DND-41 (cell line): ENCODE measurements at regions not wholly inside any gene's neighbourhood (a gene's known extent, or its start where the extent isn't known, plus 50 kb on each side); places are given as distances from the start of the nearest gene placed in this dataset.

Experiments
- ATAC-seq: fragments of 200-7000 bp; cut with Tn5 transposase; 3 replicates; pipeline ENCODE4 v1.9.1; 2021; ENCODE audit warnings: low read depth; ENCODE audit not compliant: insufficient read depth
- DNase-seq: peaks from one replicate; pipeline ENCODE4 v3.0.0-alpha.2; 2020
- H2AFZ ChIP-seq: 2 replicates; pipeline ENCODE4 v1.6.0; 2012; ENCODE audit warnings: low read depth, low read length
- H3K27ac ChIP-seq: 2 replicates; pipeline ENCODE4 v1.5.1; 2012; ENCODE audit warnings: low read length, inconsistent platforms
- H3K27me3 ChIP-seq: fragments of 200-600 bp; sonication (generic); 2 replicates; pipeline ENCODE4 v1.6.0; 2012; ENCODE audit warnings: low read length, mild to moderate bottlenecking, inconsistent platforms; ENCODE audit not compliant: insufficient read depth, poor library complexity
- H3K36me3 ChIP-seq: 2 replicates; pipeline ENCODE4 v1.5.1; 2012; ENCODE audit warnings: low read length, inconsistent platforms; ENCODE audit not compliant: insufficient read depth
- H3K4me1 ChIP-seq: 2 replicates; pipeline ENCODE4 v1.5.1; 2012; ENCODE audit warnings: mild to moderate bottlenecking, low read length; ENCODE audit not compliant: insufficient read depth
- H3K4me2 ChIP-seq: 2 replicates; pipeline ENCODE4 v1.6.0; 2012; ENCODE audit warnings: mild to moderate bottlenecking, moderate library complexity, low read length, inconsistent platforms; ENCODE audit not compliant: insufficient read depth
- H3K4me3 ChIP-seq, 2 experiments: fragments of 200-600 bp in 1 of 2; shearing (Covaris generic) in 1 of 2; 2 replicates each; pipeline ENCODE4 v1.5.1; 2012 to 2016; ENCODE audit warnings: inconsistent platforms in 2 of 2, low read length in 2 of 2, mild to moderate bottlenecking in 2 of 2, low read depth in 1 of 2, moderate library complexity in 1 of 2
- H3K79me2 ChIP-seq: 2 replicates; pipeline ENCODE4 v1.6.0; 2012; ENCODE audit warnings: low read length, inconsistent platforms; ENCODE audit not compliant: insufficient read depth
- H3K9ac ChIP-seq: 2 replicates; pipeline ENCODE4 v1.6.0; 2012; ENCODE audit warnings: low read depth, mild to moderate bottlenecking, inconsistent platforms, low read length, moderate library complexity
- H3K9me3 ChIP-seq: 2 replicates; pipeline ENCODE4 v1.5.1; 2012; ENCODE audit warnings: low read length, moderate library complexity, mild to moderate bottlenecking, inconsistent platforms; ENCODE audit not compliant: insufficient read depth, severe bottlenecking
- H4K20me1 ChIP-seq: 2 replicates; pipeline ENCODE4 v1.6.0; 2012; ENCODE audit warnings: low read length; ENCODE audit not compliant: insufficient read depth
- CTCF ChIP-seq: IDR thresholded peaks from 2 replicates; pipeline ENCODE4 v1.5.1; 2012; ENCODE audit warnings: borderline replicate concordance, low read length, moderate library complexity, mild to moderate bottlenecking; ENCODE audit not compliant: poor library complexity, severe bottlenecking; ENCODE audit errors: extremely low read depth
- EZH2 ChIP-seq: IDR thresholded peaks from 3 replicates; pipeline ENCODE4 v1.6.1; 2012; ENCODE audit warnings: borderline replicate concordance, low read depth, mild to moderate bottlenecking, moderate library complexity, low read length, inconsistent platforms; ENCODE audit not compliant: severe bottlenecking

- H3K9ac ChIP-seq = no peak overlapping the region
- no peaks in the 10 kb centered on the region for H4K20me1 ChIP-seq
- H2AFZ ChIP-seq = no peak overlapping the region
- no peak overlapping the region for H3K4me2 ChIP-seq
- no peak overlapping the region for H3K4me3 ChIP-seq
- no peaks in the 10 kb centered on the region for H3K79me2 ChIP-seq
- ATAC-seq (no peak), DNase-seq (no peak)
- H3K27me3 ChIP-seq = peaks cover 48% of the 10 kb centered on the region
- TF ChIP-seq EZH2 = no peak
- TF ChIP-seq CTCF = no peak
- H3K36me3 ChIP-seq = no peaks in the 10 kb centered on the region
- no peak overlapping the region for H3K27ac ChIP-seq
- no peaks in the 10 kb centered on the region for H3K4me1 ChIP-seq
- no peaks in the 10 kb centered on the region for H3K9me3 ChIP-seq
Observed at GRCh38 chr14:96735526-96735925, 61.7 kb upstream of the VRK1 start.

DNA sequence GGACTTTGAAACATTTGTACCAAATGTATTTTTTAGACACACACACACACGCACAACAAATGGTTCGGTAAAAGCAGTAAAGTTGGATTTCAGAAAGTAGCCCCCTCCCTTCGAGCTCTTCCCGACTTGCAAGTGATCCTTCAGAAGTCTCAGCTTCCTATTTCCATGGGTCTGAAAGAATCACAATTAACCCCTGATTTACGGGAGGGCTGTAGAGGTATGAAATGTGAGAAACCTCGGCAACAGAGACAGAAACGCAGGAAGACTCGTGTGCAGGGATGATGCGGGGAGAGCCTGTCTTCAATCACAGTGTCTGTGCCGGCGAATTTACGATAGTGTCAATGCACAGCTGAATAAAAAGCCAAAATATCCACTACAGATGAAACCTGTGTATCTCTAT lies 60.7 kb upstream of the VRK1 start:
- no peak overlapping the region for H2AFZ ChIP-seq
- no peak overlapping the region for H3K4me3 ChIP-seq
- no peaks in the 10 kb centered on the region for H3K79me2 ChIP-seq
- ATAC-seq (no peak), DNase-seq (no peak)
- no peak overlapping the region for H3K4me2 ChIP-seq
- no peaks in the 10 kb centered on the region for H3K9me3 ChIP-seq
- no peaks in the 10 kb centered on the region for H3K36me3 ChIP-seq
- no peaks in the 10 kb centered on the region for H4K20me1 ChIP-seq
- peaks cover 56% of the 10 kb centered on the region for H3K27me3 ChIP-seq
- no peak overlapping the region for H3K27ac ChIP-seq
- TF ChIP-seq CTCF = no peak
- no peak for TF ChIP-seq EZH2
- no peak overlapping the region for H3K9ac ChIP-seq
- H3K4me1 ChIP-seq = peaks cover 4% of the 10 kb centered on the region

DNA sequence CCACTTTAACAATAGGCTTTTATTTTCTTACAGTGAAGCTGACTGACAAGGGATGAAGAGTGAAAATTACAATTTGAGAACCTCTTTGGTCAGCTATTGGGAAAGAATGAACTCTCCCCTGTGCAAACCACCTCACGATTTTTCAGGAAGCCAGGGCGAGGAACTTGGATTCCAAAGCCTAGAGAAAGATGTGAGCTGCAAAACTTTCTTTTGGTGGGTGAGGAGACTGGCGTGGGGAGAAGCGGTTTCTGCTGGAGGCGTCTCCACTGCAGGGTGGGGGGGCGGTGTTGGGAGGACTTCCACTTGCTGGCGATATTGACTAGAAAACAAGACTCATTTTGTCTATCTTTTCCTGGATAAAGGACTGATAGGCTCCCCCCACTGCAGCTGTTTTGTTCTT lies 59.3 kb upstream of the VRK1 start:
- DNase-seq = no peak
- Histone ChIP-seq H3K9me3 (no peaks in the 10 kb centered on the region), H2AFZ (no peak overlapping the region), H3K27ac (no peak overlapping the region), H4K20me1 (no peaks in the 10 kb centered on the region), H3K27me3 (peaks cover 60% of the 10 kb centered on the region), H3K9ac (no peak overlapping the region), H3K36me3 (no peaks in the 10 kb centered on the region), H3K4me3 (no peak overlapping the region), H3K4me1 (peaks cover 4% of the 10 kb centered on the region), H3K79me2 (no peaks in the 10 kb centered on the region), H3K4me2 (no peak overlapping the region)
- TF ChIP-seq CTCF (no peak), EZH2 (no peak)
- no peak for ATAC-seq

GRCh38 chr14:96739200-96739910 lies 57.8 kb upstream of the VRK1 start:
- Histone ChIP-seq H3K4me3 (no peak overlapping the region), H2AFZ (no peak overlapping the region), H3K36me3 (no peaks in the 10 kb centered on the region), H4K20me1 (no peaks in the 10 kb centered on the region), H3K27me3 (peaks cover 56% of the 10 kb centered on the region), H3K79me2 (no peaks in the 10 kb centered on the region), H3K4me2 (no peak overlapping the region), H3K9ac (no peak overlapping the region), H3K9me3 (no peaks in the 10 kb centered on the region), H3K27ac (no peak overlapping the region), H3K4me1 (peaks cover 4% of the 10 kb centered on the region)
- ATAC-seq (no peak), DNase-seq (no peak)
- TF ChIP-seq CTCF (no peak), EZH2 (no peak)
